22Rv1 (cell line): ENCODE measurements at regions not wholly inside any gene's neighbourhood (a gene's known extent, or its start where the extent isn't known, plus 50 kb on each side); places are given as distances from the start of the nearest gene placed in this dataset.

Source experiments
- H3K27ac ChIP-seq: fragments of 450-650 bp; 2 replicates; pipeline ENCODE4 v1.5.1; 2017
- ZFX ChIP-seq: fragments of 450-650 bp; IDR thresholded peaks from 2 replicates; pipeline ENCODE4 v1.6.1; 2017; ENCODE audit warnings: antibody characterized with exemption, borderline replicate concordance
- TF ChIP-seq, protein P1 (sequence below): fragments of 450-650 bp; IDR thresholded peaks from 2 replicates; pipeline ENCODE4 v1.5.1; 2017; ENCODE audit warnings: mild to moderate bottlenecking

DNA sequence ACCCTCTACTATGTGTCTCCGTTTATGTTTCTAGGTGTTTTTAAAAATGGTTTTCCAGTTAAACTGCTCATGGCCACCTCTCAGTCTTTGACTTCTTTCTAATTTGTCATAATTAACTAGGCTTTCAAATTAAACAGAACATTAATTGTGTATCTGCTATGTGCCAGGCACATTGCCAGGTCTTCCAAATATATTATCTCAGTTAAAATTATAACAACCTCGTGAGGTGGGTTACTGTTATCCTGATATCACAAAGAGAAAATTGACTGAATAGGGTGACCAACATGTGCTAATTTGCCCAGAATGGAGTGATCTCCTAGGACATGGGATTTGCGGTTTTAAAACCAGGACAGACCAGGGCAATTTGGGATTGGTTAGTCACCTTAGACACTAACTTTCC, 222.4 kb upstream of the TLE3 start:
- no peak overlapping the region for H3K27ac ChIP-seq
- TF ChIP-seq, protein P1, sequence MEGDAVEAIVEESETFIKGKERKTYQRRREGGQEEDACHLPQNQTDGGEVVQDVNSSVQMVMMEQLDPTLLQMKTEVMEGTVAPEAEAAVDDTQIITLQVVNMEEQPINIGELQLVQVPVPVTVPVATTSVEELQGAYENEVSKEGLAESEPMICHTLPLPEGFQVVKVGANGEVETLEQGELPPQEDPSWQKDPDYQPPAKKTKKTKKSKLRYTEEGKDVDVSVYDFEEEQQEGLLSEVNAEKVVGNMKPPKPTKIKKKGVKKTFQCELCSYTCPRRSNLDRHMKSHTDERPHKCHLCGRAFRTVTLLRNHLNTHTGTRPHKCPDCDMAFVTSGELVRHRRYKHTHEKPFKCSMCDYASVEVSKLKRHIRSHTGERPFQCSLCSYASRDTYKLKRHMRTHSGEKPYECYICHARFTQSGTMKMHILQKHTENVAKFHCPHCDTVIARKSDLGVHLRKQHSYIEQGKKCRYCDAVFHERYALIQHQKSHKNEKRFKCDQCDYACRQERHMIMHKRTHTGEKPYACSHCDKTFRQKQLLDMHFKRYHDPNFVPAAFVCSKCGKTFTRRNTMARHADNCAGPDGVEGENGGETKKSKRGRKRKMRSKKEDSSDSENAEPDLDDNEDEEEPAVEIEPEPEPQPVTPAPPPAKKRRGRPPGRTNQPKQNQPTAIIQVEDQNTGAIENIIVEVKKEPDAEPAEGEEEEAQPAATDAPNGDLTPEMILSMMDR: no peak

- no peak overlapping the region for H3K27ac ChIP-seq
- no peak for TF ChIP-seq ZFX
- TF ChIP-seq, protein P1: no peak
These were observed 221.7 kb upstream of the TLE3 start for GRCh38 chr15:70319466-70319865.

DNA sequence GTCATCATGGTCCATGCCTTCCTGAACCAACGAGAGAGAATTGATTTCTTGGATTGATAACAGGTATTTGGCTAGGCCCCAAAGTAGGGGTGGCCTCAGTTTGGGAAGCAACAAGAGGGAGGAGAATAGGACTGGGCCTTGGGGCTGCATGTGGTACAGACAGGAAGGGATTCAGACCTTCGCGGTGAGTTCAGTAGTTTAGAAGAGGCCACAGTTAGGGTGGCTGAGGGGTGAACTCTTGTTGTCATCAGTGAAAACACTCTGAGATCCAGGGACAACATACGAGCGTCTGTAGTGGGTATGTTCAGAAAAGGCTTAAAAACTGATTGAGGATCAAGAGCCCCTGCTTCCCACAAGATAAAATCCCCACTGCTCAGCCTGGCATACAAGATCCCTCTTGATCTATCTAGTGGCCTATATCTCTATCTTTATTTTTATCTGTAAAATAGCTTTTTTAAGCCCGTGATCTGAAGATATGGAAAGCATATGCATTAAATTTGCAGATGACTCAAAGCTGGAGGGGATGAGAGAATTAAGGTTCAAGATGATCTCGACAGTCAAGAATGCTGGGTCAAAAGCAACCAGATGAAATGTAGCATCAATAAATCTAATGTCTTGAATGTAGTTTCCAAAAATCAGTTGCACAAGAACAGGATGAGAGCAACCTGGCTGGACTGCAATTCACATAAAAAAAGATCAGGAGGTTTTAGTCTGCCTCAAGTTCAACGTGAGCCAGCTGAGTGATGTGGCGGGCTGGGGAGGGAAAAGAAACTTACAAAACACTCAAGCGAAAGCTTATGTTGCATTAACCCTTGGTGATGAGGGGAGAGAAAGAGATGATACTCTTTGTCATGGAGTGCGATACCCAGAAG, 221.1 kb upstream of the TLE3 start:
- no peak for TF ChIP-seq ZFX
- TF ChIP-seq, protein P1: no peak
- no peak overlapping the region for H3K27ac ChIP-seq

DNA sequence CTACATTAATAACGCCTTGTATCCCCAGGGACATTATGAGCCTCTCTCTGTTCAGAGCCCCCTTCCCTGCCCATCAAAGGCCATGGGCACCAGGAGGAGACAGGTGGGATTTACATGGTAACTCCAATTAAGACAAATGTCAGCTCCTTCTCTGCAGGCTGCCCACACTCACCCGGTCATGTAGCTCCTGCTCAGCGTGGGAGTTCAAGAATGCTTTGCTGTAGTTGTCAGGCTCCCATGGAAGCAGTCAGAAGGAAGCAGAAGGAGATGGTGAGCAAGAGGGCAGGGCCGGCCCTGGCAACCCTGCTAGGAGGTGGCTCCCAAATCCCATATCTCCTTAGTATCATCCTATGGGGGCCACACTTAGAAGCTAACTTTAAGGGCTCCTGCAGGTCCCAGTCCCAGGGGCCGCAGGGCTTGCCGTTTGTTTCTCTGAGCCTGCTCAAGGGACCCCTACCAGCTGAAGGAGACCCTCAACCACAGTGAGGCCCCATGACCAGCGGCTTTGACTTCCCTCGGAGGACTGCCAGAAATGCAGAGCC, 218.4 kb upstream of the TLE3 start:
- no peak overlapping the region for H3K27ac ChIP-seq
- no peak for TF ChIP-seq ZFX
- TF ChIP-seq, protein P1: no peak

GRCh38 chr15:70315431-70315830, 217.7 kb upstream of the TLE3 start:
- H3K27ac ChIP-seq: no peak overlapping the region
- TF ChIP-seq, protein P1: no peak
- TF ChIP-seq ZFX: no peak

DNA sequence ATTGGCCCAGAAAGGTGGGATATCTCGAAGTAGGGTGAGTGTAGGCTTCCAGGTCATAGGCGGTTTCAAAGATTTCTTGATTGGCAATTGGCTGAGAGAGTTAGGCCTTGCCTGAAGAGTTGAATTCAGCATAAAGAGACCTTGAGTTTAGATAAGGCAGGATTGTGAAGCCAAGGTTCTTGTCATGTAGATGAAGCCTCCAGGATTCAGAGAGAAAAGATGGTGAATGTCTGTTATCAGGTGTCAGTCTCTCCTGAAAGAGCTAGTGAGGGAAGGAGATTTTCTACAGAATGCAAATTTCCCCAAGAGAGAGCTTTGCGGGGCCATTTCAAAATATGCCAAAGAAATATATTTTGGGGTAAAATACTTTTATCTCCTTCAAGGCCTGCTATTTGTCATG, 217.0 kb upstream of the TLE3 start:
- no peak overlapping the region for H3K27ac ChIP-seq
- TF ChIP-seq, protein P1: no peak

GRCh38 chr15:70314018-70314354, 216.3 kb upstream of the TLE3 start:
- no peak for TF ChIP-seq ZFX
- TF ChIP-seq, protein P1: no peak
- H3K27ac ChIP-seq: no peak overlapping the region
